Neural cell (in vitro differentiated cells): ENCODE measurements at regions not wholly inside any gene's neighbourhood (a gene's known extent, or its start where the extent isn't known, plus 50 kb on each side); places are given as distances from the start of the nearest gene placed in this dataset.

Source experiments
- H2AFZ ChIP-seq: fragments of 200-600, 300-800 bp; sonication (generic), shearing (Covaris generic); 2 replicates; pipeline ENCODE4 v1.6.0; 2014; ENCODE audit warnings: low read depth, mild to moderate bottlenecking, antibody characterized with exemption, low read length, moderate library complexity
- H3F3A ChIP-seq: fragments of 200-600 bp; shearing (Covaris generic); 2 replicates; pipeline ENCODE4 v1.6.1; 2016; ENCODE audit warnings: mild to moderate bottlenecking, moderate library complexity, mixed read lengths, antibody characterized with exemption, low read length; ENCODE audit not compliant: insufficient read depth, poor library complexity, severe bottlenecking
- H3K27ac ChIP-seq: fragments of 200-600, 300-800 bp; sonication (generic), shearing (Covaris generic); 2 replicates; pipeline ENCODE4 v1.5.1; 2014; ENCODE audit warnings: mild to moderate bottlenecking, low read length, moderate library complexity
- H3K27me3 ChIP-seq: fragments of 300-800, 200-600 bp; sonication (generic), shearing (Covaris generic); 2 replicates; pipeline ENCODE4 v1.6.0; 2014; ENCODE audit warnings: mild to moderate bottlenecking, low read depth, low read length, moderate library complexity; ENCODE audit not compliant: insufficient read depth
- H3K36me3 ChIP-seq: fragments of 300-800, 200-600 bp; sonication (generic), shearing (Covaris generic); 2 replicates; pipeline ENCODE4 v1.5.1; 2014; ENCODE audit warnings: mild to moderate bottlenecking, antibody characterized with exemption, low read length, moderate library complexity; ENCODE audit not compliant: insufficient read depth
- H3K4me2 ChIP-seq: fragments of 300-800, 200-600 bp; sonication (generic), shearing (Covaris generic); 2 replicates; pipeline ENCODE4 v1.6.0; 2014; ENCODE audit warnings: mild to moderate bottlenecking, low read length
- H3K4me3 ChIP-seq: fragments of 300-800, 200-600 bp; sonication (generic), shearing (Covaris generic); 2 replicates; pipeline ENCODE4 v1.5.1; 2014; ENCODE audit warnings: mild to moderate bottlenecking, low read length, moderate library complexity
- H3K79me2 ChIP-seq: fragments of 200-600 bp; shearing (Covaris generic); replicated peaks from 2 replicates; pipeline ENCODE4 v1.6.0; 2014; ENCODE audit warnings: mild to moderate bottlenecking, low read length, moderate library complexity; ENCODE audit not compliant: insufficient read depth
- H3K9ac ChIP-seq: fragments of 300-800, 200-600 bp; sonication (generic), shearing (Covaris generic); 2 replicates; pipeline ENCODE4 v1.6.1; 2016; ENCODE audit warnings: mild to moderate bottlenecking, low read length, mixed read lengths
- H3K9me2 ChIP-seq: fragments of 200-600 bp; shearing (Covaris generic); 2 replicates; pipeline ENCODE4 v1.6.1; 2016; ENCODE audit warnings: mild to moderate bottlenecking, low read length, mixed read lengths; ENCODE audit not compliant: insufficient read depth
- H3K9me3 ChIP-seq: fragments of 200-600, 300-800 bp; sonication (generic), shearing (Covaris generic); 2 replicates; pipeline ENCODE4 v1.6.1; 2016; ENCODE audit warnings: mild to moderate bottlenecking, mixed run types, low read length, moderate library complexity, mixed read lengths
- H4K20me1 ChIP-seq: fragments of 200-600 bp; shearing (Covaris generic); 2 replicates; pipeline ENCODE4 v1.6.1; 2016; ENCODE audit warnings: mild to moderate bottlenecking, mixed run types; ENCODE audit not compliant: insufficient read depth
- EP300 ChIP-seq: fragments of 450-650 bp; conservative IDR thresholded peaks from 2 replicates; pipeline ENCODE4 v1.6.1; 2014; ENCODE audit warnings: antibody characterized with exemption, mild to moderate bottlenecking, moderate library complexity; ENCODE audit not compliant: poor library complexity, severe bottlenecking
- EZH2 ChIP-seq: fragments of 200-600, 300-800 bp; shearing (Covaris generic), sonication (generic); IDR thresholded peaks from 2 replicates; pipeline ENCODE4 v1.6.1; 2014; ENCODE audit warnings: antibody characterized with exemption, low read length, borderline replicate concordance, mild to moderate bottlenecking; ENCODE audit not compliant: insufficient read depth, poor library complexity, severe bottlenecking
- MXI1 ChIP-seq: fragments of 450-650 bp; conservative IDR thresholded peaks from 2 replicates; pipeline ENCODE4 v1.6.1; 2014; ENCODE audit warnings: antibody characterized with exemption, mild to moderate bottlenecking; ENCODE audit not compliant: poor library complexity, severe bottlenecking
- POLR2AphosphoS5 ChIP-seq: IDR thresholded peaks from 2 replicates; pipeline ENCODE4 v1.6.1; 2012
- RAD21 ChIP-seq: fragments of 450-650 bp; conservative IDR thresholded peaks from 2 replicates; pipeline ENCODE4 v1.6.1; 2014; ENCODE audit warnings: antibody characterized with exemption, mild to moderate bottlenecking, moderate library complexity
- SMC3 ChIP-seq: fragments of 450-650 bp; conservative IDR thresholded peaks from 2 replicates; pipeline ENCODE4 v1.6.1; 2014; ENCODE audit warnings: antibody characterized with exemption, mild to moderate bottlenecking, moderate library complexity; ENCODE audit not compliant: poor library complexity
- TAF1 ChIP-seq: IDR thresholded peaks from 2 replicates; pipeline ENCODE4 v1.6.1; 2012; ENCODE audit warnings: low read depth
- TF ChIP-seq, protein P1 (sequence below): fragments of 450-650 bp; IDR thresholded peaks from 2 replicates; pipeline ENCODE4 v1.5.1; 2014; ENCODE audit warnings: antibody characterized with exemption, mild to moderate bottlenecking, moderate library complexity; ENCODE audit not compliant: poor library complexity, severe bottlenecking
- TF ChIP-seq, protein P2 (sequence below): IDR thresholded peaks from 2 replicates; pipeline ENCODE4 v1.6.1; 2012; ENCODE audit warnings: borderline replicate concordance

DNA sequence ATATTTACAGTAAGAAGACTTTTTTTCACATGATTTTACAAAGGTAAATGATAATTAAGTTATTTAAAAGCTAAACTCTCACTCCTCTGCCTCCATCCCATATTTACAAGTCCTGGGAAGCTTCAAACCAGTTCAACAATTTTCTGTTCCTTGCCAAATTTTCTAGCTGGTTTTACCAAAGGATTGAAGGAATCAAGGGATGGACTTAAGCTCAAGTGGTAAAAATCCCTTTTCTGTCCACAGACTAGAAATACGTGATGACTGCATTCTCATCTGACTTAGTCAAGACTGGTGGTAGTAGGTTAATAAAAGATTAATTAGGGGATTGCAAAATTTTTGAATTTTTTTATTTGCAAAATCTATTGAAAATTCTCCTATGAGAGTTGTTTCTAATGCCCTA lies 297.3 kb downstream of the MTX2 start:
- no peak for TF ChIP-seq EZH2
- TF ChIP-seq, protein P1, sequence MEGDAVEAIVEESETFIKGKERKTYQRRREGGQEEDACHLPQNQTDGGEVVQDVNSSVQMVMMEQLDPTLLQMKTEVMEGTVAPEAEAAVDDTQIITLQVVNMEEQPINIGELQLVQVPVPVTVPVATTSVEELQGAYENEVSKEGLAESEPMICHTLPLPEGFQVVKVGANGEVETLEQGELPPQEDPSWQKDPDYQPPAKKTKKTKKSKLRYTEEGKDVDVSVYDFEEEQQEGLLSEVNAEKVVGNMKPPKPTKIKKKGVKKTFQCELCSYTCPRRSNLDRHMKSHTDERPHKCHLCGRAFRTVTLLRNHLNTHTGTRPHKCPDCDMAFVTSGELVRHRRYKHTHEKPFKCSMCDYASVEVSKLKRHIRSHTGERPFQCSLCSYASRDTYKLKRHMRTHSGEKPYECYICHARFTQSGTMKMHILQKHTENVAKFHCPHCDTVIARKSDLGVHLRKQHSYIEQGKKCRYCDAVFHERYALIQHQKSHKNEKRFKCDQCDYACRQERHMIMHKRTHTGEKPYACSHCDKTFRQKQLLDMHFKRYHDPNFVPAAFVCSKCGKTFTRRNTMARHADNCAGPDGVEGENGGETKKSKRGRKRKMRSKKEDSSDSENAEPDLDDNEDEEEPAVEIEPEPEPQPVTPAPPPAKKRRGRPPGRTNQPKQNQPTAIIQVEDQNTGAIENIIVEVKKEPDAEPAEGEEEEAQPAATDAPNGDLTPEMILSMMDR: no peak
- Histone ChIP-seq H3K9ac (no peak overlapping the region), H4K20me1 (no peaks in the 10 kb centered on the region), H3K79me2 (no peaks in the 10 kb centered on the region), H3K9me3 (no peaks in the 10 kb centered on the region), H3K36me3 (no peaks in the 10 kb centered on the region), H3K27ac (peak overlapping the region; percentile 70), H3K4me2 (no peak overlapping the region), H3K4me3 (peak overlapping the region; percentile 7), H2AFZ (peak overlapping the region; percentile 24), H3K27me3 (no peaks in the 10 kb centered on the region), H3F3A (no peaks in the 10 kb centered on the region), H3K9me2 (no peaks in the 10 kb centered on the region)

DNA sequence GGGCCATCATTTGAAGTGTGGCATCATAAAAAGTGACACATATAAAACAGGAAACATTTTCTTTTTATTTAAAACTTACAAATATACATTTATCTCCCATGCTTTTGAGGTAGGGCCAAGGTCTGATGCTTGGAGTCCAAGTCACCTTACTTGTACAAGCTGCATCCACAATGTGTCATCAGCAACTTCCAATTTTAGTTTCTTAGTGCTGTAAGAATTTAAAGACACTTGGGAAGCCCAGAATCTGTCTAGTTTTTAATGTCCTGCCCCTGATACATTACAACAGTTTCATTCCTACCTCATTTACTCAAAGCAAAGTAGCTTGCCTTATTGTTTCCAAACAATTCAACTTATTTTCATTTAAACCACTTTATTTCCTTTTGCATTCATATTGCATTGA lies 297.7 kb downstream of the MTX2 start:
- H3K36me3 ChIP-seq: no peaks in the 10 kb centered on the region
- no peak overlapping the region for H2AFZ ChIP-seq
- no peak for TF ChIP-seq EZH2
- no peak for TF ChIP-seq POLR2AphosphoS5
- TF ChIP-seq, protein P1: no peak
- TF ChIP-seq EP300: no peak
- TF ChIP-seq TAF1: no peak
- TF ChIP-seq MXI1: no peak
- no peak for TF ChIP-seq SMC3
- TF ChIP-seq RAD21: no peak
- TF ChIP-seq, protein P2, sequence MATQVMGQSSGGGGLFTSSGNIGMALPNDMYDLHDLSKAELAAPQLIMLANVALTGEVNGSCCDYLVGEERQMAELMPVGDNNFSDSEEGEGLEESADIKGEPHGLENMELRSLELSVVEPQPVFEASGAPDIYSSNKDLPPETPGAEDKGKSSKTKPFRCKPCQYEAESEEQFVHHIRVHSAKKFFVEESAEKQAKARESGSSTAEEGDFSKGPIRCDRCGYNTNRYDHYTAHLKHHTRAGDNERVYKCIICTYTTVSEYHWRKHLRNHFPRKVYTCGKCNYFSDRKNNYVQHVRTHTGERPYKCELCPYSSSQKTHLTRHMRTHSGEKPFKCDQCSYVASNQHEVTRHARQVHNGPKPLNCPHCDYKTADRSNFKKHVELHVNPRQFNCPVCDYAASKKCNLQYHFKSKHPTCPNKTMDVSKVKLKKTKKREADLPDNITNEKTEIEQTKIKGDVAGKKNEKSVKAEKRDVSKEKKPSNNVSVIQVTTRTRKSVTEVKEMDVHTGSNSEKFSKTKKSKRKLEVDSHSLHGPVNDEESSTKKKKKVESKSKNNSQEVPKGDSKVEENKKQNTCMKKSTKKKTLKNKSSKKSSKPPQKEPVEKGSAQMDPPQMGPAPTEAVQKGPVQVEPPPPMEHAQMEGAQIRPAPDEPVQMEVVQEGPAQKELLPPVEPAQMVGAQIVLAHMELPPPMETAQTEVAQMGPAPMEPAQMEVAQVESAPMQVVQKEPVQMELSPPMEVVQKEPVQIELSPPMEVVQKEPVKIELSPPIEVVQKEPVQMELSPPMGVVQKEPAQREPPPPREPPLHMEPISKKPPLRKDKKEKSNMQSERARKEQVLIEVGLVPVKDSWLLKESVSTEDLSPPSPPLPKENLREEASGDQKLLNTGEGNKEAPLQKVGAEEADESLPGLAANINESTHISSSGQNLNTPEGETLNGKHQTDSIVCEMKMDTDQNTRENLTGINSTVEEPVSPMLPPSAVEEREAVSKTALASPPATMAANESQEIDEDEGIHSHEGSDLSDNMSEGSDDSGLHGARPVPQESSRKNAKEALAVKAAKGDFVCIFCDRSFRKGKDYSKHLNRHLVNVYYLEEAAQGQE: no peak
- H3K27ac ChIP-seq: no peak overlapping the region
- no peaks in the 10 kb centered on the region for H3F3A ChIP-seq
- H3K4me3 ChIP-seq: no peak overlapping the region
- H3K79me2 ChIP-seq: no peaks in the 10 kb centered on the region
- H3K9me2 ChIP-seq: no peaks in the 10 kb centered on the region
- H4K20me1 ChIP-seq: no peaks in the 10 kb centered on the region
- no peak overlapping the region for H3K9ac ChIP-seq
- no peaks in the 10 kb centered on the region for H3K9me3 ChIP-seq
- H3K27me3 ChIP-seq: no peaks in the 10 kb centered on the region
- no peak overlapping the region for H3K4me2 ChIP-seq
